ENCODE measurements at regions not wholly inside any gene's neighbourhood (a gene's known extent, or its start where the extent isn't known, plus 50 kb on each side); places are given as distances from the start of the nearest gene placed in this dataset.
"Not testable (repeated sequence)": the region's sequence is repeated elsewhere in the genome, so short reads cannot be mapped to it uniquely, and the experiment has no call there.

DNA sequence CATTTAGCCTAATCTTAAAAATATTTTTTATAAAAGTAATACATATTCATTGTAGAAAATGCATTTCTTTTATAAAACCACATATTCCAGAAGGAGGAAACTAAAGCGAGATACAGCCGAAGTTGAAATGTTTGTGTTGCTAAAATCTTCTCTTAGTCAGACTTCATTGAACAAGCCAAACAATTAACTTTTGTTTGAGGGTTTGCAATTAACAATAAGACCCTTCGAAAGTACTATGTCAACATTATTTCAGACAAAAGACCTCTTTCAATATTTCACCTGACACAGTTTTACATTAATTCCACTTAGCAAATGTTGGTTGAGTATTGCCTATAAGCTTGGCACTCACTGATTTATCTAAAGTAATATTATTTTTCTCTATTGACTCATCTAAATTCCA, 354.0 kb upstream of the ADAMTS5 start:
- DNase-seq = no peak

DNA sequence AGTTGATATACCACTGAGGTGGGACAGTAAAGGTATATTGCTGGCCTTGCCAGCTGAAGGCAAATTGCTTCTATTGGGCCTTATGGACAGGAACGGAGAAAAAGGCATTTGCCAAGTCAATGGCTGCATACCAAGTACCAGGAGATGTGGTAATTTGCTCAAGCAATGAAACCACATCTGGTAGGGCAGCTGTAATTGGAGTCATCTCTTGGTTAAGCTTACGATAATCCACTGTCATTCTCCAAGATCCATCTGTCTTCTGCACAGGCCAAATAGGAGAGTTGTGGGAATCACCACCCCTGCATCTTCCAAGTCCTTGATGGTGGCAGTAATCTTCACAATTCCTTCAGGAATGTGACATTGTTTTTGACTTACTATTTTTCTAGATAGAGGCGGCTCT, 350.7 kb upstream of the ADAMTS5 start:
- not testable (repeated sequence) for DNase-seq

GRCh38 chr21:27315373-27315772, 348.5 kb upstream of the ADAMTS5 start:
- DNase-seq = no peak

- DNase-seq = no peak
Observed at GRCh38 chr21:27314131-27314530, 347.2 kb upstream of the ADAMTS5 start.

- DNase-seq = no peak
Observed at GRCh38 chr21:27306791-27307775, 340.2 kb upstream of the ADAMTS5 start.

GRCh38 chr21:27306206-27306605, 339.3 kb upstream of the ADAMTS5 start:
- no peak for DNase-seq

GRCh38 chr21:27301220-27301619, 334.3 kb upstream of the ADAMTS5 start:
- DNase-seq = no peak

- DNase-seq = no peak
Observed at GRCh38 chr21:27300770-27301169, 333.9 kb upstream of the ADAMTS5 start.

DNA sequence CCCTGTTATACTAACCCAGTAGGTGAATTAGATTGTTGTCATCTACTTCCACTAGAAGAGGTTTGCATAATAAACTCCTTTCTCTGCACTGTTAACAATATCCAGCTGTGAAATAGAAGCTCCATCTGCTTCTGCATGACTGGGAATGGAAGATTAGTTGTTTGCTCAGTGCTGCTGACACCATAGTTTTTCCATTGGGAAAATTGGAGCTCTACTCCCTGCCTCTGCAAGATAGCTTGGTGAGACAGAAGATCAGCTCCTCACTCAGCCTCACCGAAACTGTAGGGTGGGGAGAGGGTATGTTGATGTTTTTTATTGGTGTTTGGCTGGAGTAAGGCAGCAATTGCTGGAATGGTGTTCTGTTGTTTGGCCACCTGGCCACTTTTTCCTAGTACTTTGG, 331.6 kb upstream of the ADAMTS5 start:
- DNase-seq = no peak

DNA sequence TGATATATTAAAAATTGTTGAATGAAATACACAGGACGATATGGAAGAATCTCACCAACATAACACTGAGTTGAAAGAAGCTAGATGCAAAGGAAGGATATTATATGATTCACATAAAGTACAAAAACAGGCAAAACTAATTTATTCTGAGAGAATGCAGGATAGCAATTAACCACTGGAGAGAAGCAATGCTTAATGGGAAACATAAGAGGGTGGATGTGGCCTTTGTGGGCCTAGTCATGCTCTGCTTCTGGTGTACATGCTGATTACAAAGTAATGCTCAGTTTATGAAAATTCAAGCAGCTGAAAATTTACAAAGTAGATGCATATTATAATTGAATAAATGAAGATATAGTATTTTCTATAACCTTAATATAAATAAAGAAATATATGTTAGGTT, 326.4 kb upstream of the ADAMTS5 start:
- no peak for DNase-seq

DNA sequence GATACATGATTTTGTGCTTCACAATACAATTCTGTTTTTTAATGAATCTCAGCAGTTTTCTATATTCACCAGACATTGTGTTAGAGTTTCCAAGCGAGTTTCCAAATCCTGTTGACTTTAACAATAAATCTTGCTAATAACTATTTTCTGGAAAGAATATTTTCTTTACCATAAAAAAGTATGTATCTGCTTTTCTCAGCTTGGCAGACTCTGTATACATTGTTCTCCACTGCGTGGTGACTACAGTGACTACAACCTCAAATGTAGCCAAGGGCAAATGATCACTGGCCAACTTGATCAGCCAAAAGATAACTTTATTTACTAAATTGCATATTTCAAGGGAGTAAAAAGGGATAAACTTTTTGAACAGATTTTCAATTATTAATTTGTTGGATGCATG, 325.9 kb upstream of the ADAMTS5 start:
- DNase-seq = no peak

GRCh38 chr21:27292229-27292628, 325.3 kb upstream of the ADAMTS5 start:
- DNase-seq = no peak

- DNase-seq = no peak
Observed at GRCh38 chr21:27291006-27291405, 324.1 kb upstream of the ADAMTS5 start.

DNA sequence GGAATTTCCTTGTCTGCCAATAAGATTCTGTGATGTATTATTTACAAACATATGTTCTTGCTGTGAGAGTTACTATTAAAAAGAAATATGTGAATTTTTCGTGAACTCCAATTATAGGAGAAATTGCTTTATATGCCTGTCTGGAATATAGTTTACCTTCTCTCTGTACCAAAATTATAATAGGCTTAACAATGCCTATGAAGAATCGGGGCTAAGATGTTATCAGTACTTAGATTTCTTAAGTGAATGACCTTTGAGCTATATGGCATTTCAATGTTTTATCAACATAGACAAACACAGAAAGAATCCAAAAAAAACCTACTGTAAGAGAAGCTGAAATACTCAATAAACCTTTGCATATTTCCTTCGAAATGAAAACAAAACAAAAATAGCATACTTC, 323.1 kb upstream of the ADAMTS5 start:
- no peak for DNase-seq

GRCh38 chr21:27286760-27287159, 319.9 kb upstream of the ADAMTS5 start:
- DNase-seq = no peak

GRCh38 chr21:27277110-27277509, 310.2 kb upstream of the ADAMTS5 start:
- no peak for DNase-seq

DNA sequence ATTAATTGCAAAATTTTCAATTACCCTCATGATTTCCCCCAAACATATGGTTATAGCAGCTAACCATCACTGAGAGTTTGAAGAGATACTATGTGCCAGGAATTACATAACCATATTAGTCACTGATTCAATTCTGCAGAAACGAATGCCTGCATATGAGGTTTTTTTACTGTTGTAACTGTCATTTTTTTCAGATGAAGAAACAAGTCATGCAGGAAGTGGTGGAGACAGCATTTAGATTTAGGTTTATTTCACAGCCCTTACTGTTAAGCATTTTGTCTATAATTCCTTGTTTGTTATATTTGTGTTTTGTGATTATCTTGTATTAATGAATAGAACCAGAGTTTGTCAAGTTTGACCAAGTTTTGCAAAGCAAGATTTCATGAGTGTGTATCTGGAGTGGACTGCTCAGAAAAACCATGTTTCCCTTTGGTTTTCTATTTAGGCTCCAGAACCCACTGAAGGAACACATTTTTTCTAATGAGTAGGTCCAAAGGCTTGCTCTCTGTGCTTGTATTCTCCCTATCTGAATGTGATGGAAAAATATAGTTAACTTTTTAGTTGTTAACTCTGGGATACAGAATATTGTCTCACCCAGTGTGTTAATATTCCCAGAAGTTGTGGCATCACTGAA, 308.5 kb upstream of the ADAMTS5 start:
- DNase-seq = no peak

GRCh38 chr21:27269644-27270043, 302.8 kb upstream of the ADAMTS5 start:
- no peak for DNase-seq

DNA sequence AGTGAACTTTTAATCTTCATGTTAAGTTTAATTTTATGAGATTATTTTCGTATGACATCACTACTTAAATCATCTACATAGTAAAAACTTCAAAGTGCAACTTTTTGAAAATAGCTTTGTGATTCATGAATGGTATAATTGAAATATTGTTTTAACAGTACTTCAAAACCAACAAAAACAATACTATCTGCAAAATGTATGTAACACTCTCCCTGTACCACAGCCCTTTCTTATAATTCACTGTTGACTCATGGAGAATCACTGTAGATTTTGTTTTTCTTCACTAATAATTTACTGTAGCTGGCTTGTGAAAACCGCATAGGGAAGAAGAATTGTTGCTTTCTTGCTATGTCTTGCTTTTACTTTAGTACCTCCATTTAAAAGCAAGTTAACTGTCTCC, 301.4 kb upstream of the ADAMTS5 start:
- no peak for DNase-seq

GRCh38 chr21:27265949-27266348, 299.1 kb upstream of the ADAMTS5 start:
- DNase-seq = no peak

GRCh38 chr21:27265492-27265891, 298.6 kb upstream of the ADAMTS5 start:
- DNase-seq = no peak

DNA sequence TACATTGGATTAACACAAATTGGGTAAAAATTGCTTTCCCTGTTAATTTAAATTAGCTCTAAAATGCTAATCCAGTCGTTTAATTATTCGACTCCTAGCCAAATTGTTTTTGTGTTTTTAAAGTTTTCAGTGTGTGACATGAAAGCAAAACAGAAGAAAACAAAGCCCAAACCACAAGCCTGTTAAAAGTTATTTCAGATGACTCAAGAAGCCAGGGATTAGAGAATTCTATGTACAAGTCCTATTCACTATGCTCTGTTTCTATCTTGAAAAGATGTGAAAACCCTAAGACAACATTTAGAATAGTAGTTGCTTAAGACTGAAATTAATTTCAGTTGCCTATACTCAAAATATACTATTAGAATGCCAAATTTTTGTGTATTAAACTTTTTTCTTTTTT, 294.8 kb upstream of the ADAMTS5 start:
- no peak for DNase-seq

- DNase-seq = no peak
Observed at GRCh38 chr21:27260728-27261127, 293.8 kb upstream of the ADAMTS5 start.

DNA sequence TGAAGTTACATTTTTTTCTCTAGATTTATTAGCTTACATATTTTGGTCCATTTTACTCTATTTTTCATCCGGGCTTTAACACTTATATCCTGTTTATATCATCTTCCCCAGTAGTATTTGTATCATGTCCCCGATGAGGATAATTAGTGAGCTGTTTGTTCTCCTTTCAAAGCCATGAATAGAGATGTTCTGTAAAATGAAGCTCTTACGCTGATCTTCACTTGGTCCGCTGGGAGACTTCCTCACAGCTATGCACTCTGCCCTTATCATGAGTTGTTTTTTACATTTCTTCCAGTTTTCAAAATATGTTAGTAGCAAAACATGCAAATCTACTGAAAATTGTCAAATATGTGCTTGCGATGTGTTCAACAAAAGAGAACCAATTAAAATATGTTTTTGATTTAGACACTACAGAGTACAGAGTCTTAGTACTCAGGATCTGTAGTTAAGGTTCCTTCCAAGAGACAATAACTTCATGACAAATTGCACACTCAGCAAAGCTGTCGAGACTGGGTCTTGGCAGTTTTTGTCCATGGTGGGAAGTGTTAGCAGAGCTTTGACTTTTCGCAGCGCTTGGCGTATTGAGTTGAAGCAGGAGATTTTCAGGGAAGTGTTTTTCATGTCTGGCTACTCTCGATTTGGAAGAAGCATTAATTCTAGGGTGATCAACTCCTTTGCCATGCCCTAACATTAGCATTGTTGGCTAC, 292.0 kb upstream of the ADAMTS5 start:
- DNase-seq = no peak
